T47D (cell line): ENCODE measurements at regions not wholly inside any gene's neighbourhood (a gene's known extent, or its start where the extent isn't known, plus 50 kb on each side); places are given as distances from the start of the nearest gene placed in this dataset.

Experiments used
- DNase-seq, 2 experiments: peaks; one replicate each; pipeline versions ENCODE4 v3.0.0 to v3.0.0-alpha.2; 2011 to 2012; ENCODE audit warnings: low read depth in 1 of 2, low spot score in 1 of 2
- JUND ChIP-seq: IDR thresholded peaks from 2 replicates; pipeline ENCODE4 v1.6.1; 2012; ENCODE audit warnings: low read depth
- in situ Hi-C: cut with HindIII; loops from 2 replicates; pipeline ENCODE4 v1.10.0; 2016; ENCODE audit warnings: low sequenced_read_pairs, low pct_unique_long_range_greater_than_20kb

- in situ Hi-C loops: no loop called here
- DNase-seq: no peak
- TF ChIP-seq JUND: no peak
Measured at GRCh38 chr7:16079723-16080122, 341.6 kb downstream of the CRPPA start.

DNA sequence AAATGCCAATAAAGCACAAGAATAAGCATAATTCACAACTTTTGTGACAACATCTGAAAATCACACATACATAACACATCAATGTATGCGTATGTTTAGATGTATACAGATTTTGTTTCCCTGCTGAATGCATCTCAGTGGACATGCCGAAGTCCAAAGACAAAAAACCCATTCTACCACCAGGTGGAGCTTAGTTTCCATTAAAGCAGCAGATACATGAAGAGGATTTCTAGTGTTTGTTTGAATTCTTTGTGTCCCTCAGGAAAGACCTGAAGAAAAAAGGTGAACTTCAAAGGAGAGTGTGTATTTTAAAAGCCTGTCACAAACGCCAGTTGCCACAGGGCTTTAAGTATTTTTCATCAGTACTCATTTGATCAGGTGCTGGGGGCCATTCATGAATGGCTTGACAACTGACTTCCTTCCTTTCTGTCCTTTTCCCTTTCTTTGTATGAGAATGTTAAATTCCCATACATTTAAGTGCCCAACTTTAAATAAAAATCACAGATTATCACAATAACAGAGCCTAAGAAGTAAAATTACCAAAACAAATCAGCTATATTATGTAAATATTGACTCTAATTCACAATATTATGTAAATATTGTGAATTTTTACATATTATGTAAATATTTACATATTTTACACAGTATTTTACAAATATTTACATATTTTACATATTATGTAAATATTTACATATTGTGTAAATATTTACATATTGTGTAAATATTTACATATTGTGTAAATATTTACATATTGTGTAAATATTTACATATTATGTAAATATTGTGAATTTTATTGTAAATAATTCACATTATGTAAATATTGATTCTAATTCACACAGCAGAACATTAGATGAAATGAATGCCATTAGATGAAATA is 343.0 kb downstream of the CRPPA start:
- no peak for TF ChIP-seq JUND
- in situ Hi-C loops: no loop called here
- DNase-seq: peak in 1 of 2 experiments; percentile 89

GRCh38 chr7:16071246-16071857 is 350.0 kb downstream of the CRPPA start:
- peak in 1 of 2 experiments; percentile 79 for DNase-seq
- in situ Hi-C loops: no loop called here

DNA sequence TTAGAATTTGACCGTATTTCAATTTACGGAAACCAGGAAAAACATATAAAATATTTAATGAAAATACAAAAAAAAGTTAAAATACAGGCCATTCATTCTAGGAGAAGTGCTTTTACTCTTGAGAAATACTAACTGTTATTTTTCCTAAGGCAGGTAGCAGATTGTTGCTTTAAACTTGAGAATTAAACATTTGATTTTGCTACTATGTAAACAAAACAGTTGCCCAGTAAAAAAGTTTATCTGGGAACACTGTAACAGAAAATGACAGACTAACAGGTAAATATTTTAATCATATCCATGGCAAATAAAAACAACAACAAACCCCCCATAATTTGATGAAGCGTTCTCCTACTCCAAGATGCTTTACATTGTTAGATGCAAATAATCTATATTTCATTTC is 350.5 kb downstream of the CRPPA start:
- no peak for DNase-seq
- TF ChIP-seq JUND: no peak
- in situ Hi-C loops: no loop called here

More at GRCh38 chr7:16071246-16071857, 350.0 kb downstream of the CRPPA start:
- no peak for TF ChIP-seq JUND

- in situ Hi-C loops: no loop called here
- no peak for TF ChIP-seq JUND
- no peak for DNase-seq
Measured at GRCh38 chr7:16069998-16070397, 351.3 kb downstream of the CRPPA start.

- no peak for TF ChIP-seq JUND
- in situ Hi-C loops: no loop called here
- DNase-seq: no peak
Measured at GRCh38 chr7:16068183-16068582, 353.2 kb downstream of the CRPPA start.

DNA sequence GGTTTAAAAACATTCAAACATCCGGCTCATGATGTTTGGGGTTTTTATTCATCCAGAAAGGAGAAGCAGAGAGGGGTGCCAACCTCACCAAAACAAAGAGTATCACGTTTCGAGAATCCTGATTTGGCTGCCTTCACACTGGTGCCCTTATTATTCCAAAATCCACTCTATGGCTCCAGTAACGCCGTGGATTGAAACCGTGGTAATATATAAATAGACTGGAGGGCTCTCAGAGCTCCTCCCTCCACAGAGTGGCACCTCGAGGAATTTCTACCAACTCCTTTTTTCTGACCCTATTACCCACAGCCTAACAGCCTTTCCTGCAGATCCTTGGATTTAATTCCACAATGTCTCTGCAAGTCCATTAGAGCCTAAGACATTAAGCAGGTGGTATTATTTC is 353.6 kb downstream of the CRPPA start:
- no peak for DNase-seq
- TF ChIP-seq JUND: no peak
- in situ Hi-C loops: no loop called here

GRCh38 chr7:16066805-16067459 is 354.4 kb downstream of the CRPPA start:
- no peak for DNase-seq
- in situ Hi-C loops: no loop called here
- TF ChIP-seq JUND: no peak

DNA sequence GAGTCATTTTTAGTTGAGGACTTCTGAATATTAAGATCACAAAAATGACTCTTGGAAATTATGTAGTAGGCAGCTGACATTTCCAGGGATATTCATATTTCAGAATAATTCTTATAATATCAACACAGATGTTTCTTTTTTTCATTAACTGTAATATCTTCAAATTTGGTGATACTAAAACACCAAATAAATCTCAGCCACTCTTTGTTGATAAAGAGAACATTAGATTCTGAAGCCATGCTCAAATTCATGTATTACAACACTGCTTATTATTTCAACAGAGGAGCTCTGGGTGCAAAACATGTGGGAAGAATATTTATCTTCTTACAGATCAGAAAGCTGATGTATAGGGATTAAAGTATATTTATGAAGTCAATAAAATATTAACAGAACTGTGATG is 355.4 kb downstream of the CRPPA start:
- no peak for DNase-seq
- no peak for TF ChIP-seq JUND
- in situ Hi-C loops: no loop called here

- peak in 1 of 2 experiments; percentile 38 for DNase-seq
- no peak for TF ChIP-seq JUND
- in situ Hi-C loops: no loop called here
Measured at GRCh38 chr7:16063716-16064675, 357.3 kb downstream of the CRPPA start.

DNA sequence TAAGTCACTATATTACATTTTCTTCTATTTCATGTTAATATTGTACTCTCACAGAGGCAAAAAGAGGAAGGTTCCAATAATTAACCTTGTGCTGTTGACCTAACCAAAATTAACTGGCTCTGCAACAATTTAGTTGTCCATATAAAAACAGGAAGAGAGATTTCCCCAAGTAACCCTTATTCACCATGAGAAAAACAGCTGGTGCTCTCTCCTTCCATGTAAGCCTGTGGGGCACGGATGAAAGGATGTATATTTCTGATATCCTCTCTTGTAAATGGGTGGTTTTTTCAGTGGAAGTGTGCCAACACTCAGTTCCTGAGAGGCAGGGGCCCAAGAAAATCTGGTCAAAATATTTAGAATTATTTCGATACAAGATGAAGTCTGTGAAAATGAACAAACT is 358.1 kb downstream of the CRPPA start:
- in situ Hi-C loops: no loop called here
- no peak for TF ChIP-seq JUND

GRCh38 chr7:16062269-16062668 is 359.1 kb downstream of the CRPPA start:
- DNase-seq: no peak
- no peak for TF ChIP-seq JUND
- in situ Hi-C loops: no loop called here

More for the DNA sequence above, 358.1 kb downstream of the CRPPA start:
- no peak for DNase-seq
